Smooth muscle cell (in vitro differentiated cells): ENCODE measurements at regions not wholly inside any gene's neighbourhood (a gene's known extent, or its start where the extent isn't known, plus 50 kb on each side); places are given as distances from the start of the nearest gene placed in this dataset.

Source experiments
- DNase-seq: peaks from one replicate; lab custom pipeline; 2025; ENCODE audit not compliant: unreplicated experiment; lab: John Stamatoyannopoulos, UW
- H2AFZ ChIP-seq: fragments of 200-600 bp; sonication (generic); 2 replicates; pipeline ENCODE4 v1.6.0; 2016; ENCODE audit warnings: antibody characterized with exemption, low read depth, mild to moderate bottlenecking
- H3F3A ChIP-seq: fragments of 200-600 bp; sonication (generic); 2 replicates; pipeline ENCODE4 v1.6.0; 2017; ENCODE audit warnings: antibody characterized with exemption, low read depth
- H3K27ac ChIP-seq: fragments of 200-600 bp; sonication (generic); 2 replicates; pipeline ENCODE4 v1.5.1; 2016; ENCODE audit warnings: low read depth, mild to moderate bottlenecking
- H3K27me3 ChIP-seq: fragments of 200-600 bp; sonication (generic); 2 replicates; pipeline ENCODE4 v1.6.1; 2016; ENCODE audit warnings: low read depth, mild to moderate bottlenecking
- H3K36me3 ChIP-seq: fragments of 200-600 bp; sonication (generic); 2 replicates; pipeline ENCODE4 v1.5.1; 2016; ENCODE audit warnings: low read depth
- H3K4me1 ChIP-seq: fragments of 200-600 bp; sonication (generic); 2 replicates; pipeline ENCODE4 v1.5.1; 2016; ENCODE audit warnings: low read depth
- H3K4me2 ChIP-seq: fragments of 200-600 bp; sonication (generic); 2 replicates; pipeline ENCODE4 v1.6.0; 2016; ENCODE audit warnings: mild to moderate bottlenecking
- H3K4me3 ChIP-seq: fragments of 200-600 bp; sonication (generic); 2 replicates; pipeline ENCODE4 v1.5.1; 2016; ENCODE audit warnings: mild to moderate bottlenecking
- H3K79me2 ChIP-seq: fragments of 200-600 bp; sonication (generic); 2 replicates; pipeline ENCODE4 v1.6.0; 2016; ENCODE audit warnings: low read depth, mild to moderate bottlenecking
- H3K9ac ChIP-seq: fragments of 200-600 bp; sonication (generic); 2 replicates; pipeline ENCODE4 v1.6.0; 2016; ENCODE audit warnings: low read depth
- H3K9me3 ChIP-seq: fragments of 200-600 bp; sonication (generic); replicated peaks from 2 replicates; pipeline ENCODE4 v1.5.1; 2016; ENCODE audit warnings: low read depth
- H4K20me1 ChIP-seq: fragments of 200-600 bp; sonication (generic); 2 replicates; pipeline ENCODE4 v1.6.0; 2016; ENCODE audit warnings: low read depth
- CTCF ChIP-seq: fragments of 200-600 bp; sonication (generic); IDR thresholded peaks from 2 replicates; pipeline ENCODE4 v1.5.1; 2017; ENCODE audit warnings: borderline replicate concordance, mild to moderate bottlenecking, antibody characterized with exemption; ENCODE audit not compliant: insufficient read depth, poor library complexity, severe bottlenecking
- WGBS: methylation state at CpG from one replicate; pipeline ENCODE4 v1.1.7; 2016; ENCODE audit warnings: low lambda C conversion rate; 5-methylcytosine and 5-hydroxymethylcytosine counted together

- no peaks in the 10 kb centered on the region for H4K20me1 ChIP-seq
- H3K4me1 ChIP-seq = no peaks in the 10 kb centered on the region
- no peak overlapping the region for H2AFZ ChIP-seq
- WGBS = 83% methylated on average over 3 of the region's 3 CpGs
- H3K36me3 ChIP-seq = no peaks in the 10 kb centered on the region
- no peak overlapping the region for H3K9ac ChIP-seq
- no peak overlapping the region for H3K4me2 ChIP-seq
- TF ChIP-seq CTCF = no peak
- H3K27ac ChIP-seq = no peak overlapping the region
- no peaks in the 10 kb centered on the region for H3K27me3 ChIP-seq
- H3K4me3 ChIP-seq = no peak overlapping the region
- no peaks in the 10 kb centered on the region for H3F3A ChIP-seq
- no peak for DNase-seq
- no peaks in the 10 kb centered on the region for H3K79me2 ChIP-seq
- no peaks in the 10 kb centered on the region for H3K9me3 ChIP-seq
Observed at GRCh38 chr2:116477229-116477628, 1337.3 kb upstream of the DDX18 start.

- H3K9ac ChIP-seq = no peak overlapping the region
- H4K20me1 ChIP-seq = no peaks in the 10 kb centered on the region
- no peak for DNase-seq
- no peaks in the 10 kb centered on the region for H3K9me3 ChIP-seq
- no peaks in the 10 kb centered on the region for H3K36me3 ChIP-seq
- TF ChIP-seq CTCF = no peak
- no peak overlapping the region for H3K4me2 ChIP-seq
- no peaks in the 10 kb centered on the region for H3F3A ChIP-seq
- no peak overlapping the region for H3K27ac ChIP-seq
- no peak overlapping the region for H3K4me3 ChIP-seq
- no peaks in the 10 kb centered on the region for H3K27me3 ChIP-seq
- WGBS = 80% methylated on average over 1 of the region's 1 CpG
- H2AFZ ChIP-seq = no peak overlapping the region
- no peaks in the 10 kb centered on the region for H3K4me1 ChIP-seq
- H3K79me2 ChIP-seq = no peaks in the 10 kb centered on the region
Observed at GRCh38 chr2:116487336-116487735, 1327.2 kb upstream of the DDX18 start.

- H3F3A ChIP-seq = no peaks in the 10 kb centered on the region
- no peak for DNase-seq
- 88% methylated on average over 6 of the region's 6 CpGs for WGBS
- no peaks in the 10 kb centered on the region for H3K4me1 ChIP-seq
- H3K4me2 ChIP-seq = no peak overlapping the region
- H3K4me3 ChIP-seq = no peak overlapping the region
- H3K27me3 ChIP-seq = no peaks in the 10 kb centered on the region
- no peaks in the 10 kb centered on the region for H3K79me2 ChIP-seq
- no peak overlapping the region for H3K9ac ChIP-seq
- no peak for TF ChIP-seq CTCF
- no peaks in the 10 kb centered on the region for H3K9me3 ChIP-seq
- no peaks in the 10 kb centered on the region for H4K20me1 ChIP-seq
- H3K27ac ChIP-seq = no peak overlapping the region
- H2AFZ ChIP-seq = no peak overlapping the region
- H3K36me3 ChIP-seq = no peaks in the 10 kb centered on the region
Observed at GRCh38 chr2:116489292-116489691, 1325.2 kb upstream of the DDX18 start.

- DNase-seq = no peak
- no peaks in the 10 kb centered on the region for H3K9me3 ChIP-seq
- no peaks in the 10 kb centered on the region for H3K27me3 ChIP-seq
- no peak overlapping the region for H3K4me2 ChIP-seq
- no peaks in the 10 kb centered on the region for H3F3A ChIP-seq
- no peaks in the 10 kb centered on the region for H3K4me1 ChIP-seq
- no peaks in the 10 kb centered on the region for H3K79me2 ChIP-seq
- H3K36me3 ChIP-seq = no peaks in the 10 kb centered on the region
- peak overlapping the region; percentile 95 for H3K27ac ChIP-seq
- WGBS = 71% methylated on average over 1 of the region's 1 CpG
- no peak for TF ChIP-seq CTCF
- no peak overlapping the region for H3K4me3 ChIP-seq
- H2AFZ ChIP-seq = no peak overlapping the region
- no peak overlapping the region for H3K9ac ChIP-seq
- no peaks in the 10 kb centered on the region for H4K20me1 ChIP-seq
Observed at GRCh38 chr2:116489944-116490343, 1324.5 kb upstream of the DDX18 start.
